ENCODE measurements at regions not wholly inside any gene's neighbourhood (a gene's known extent, or its start where the extent isn't known, plus 50 kb on each side); places are given as distances from the start of the nearest gene placed in this dataset.

GRCh38 chr3:107978131-107979055 is 112.4 kb downstream of the CD47 start:
- DNase-seq (ENCODE audit: insufficient read length, low spot score, missing footprints), result no peak

GRCh38 chr3:107977221-107978130 is 113.4 kb downstream of the CD47 start:
- H3K27ac ChIP-seq (ENCODE audit: low read depth, low read length), result no peak overlapping the region
- no peaks in the 10 kb centered on the region for H3K27me3 ChIP-seq (ENCODE audit: insufficient read depth, low read length)
- no peak overlapping the region for H2AFZ ChIP-seq (ENCODE audit: low read length)
- H3K4me1 ChIP-seq (ENCODE audit: insufficient read depth, low read length), result no peaks in the 10 kb centered on the region
- no peak for TF ChIP-seq CTCF (IDR thresholded peaks at IDR 0.05; ENCODE audit: extremely low read depth, low read depth, low read length)
- H3K36me3 ChIP-seq (ENCODE audit: insufficient read depth, low read length), result no peaks in the 10 kb centered on the region
- H3K4me3 ChIP-seq (ENCODE audit: insufficient read depth, low read length), result no peak overlapping the region
- DNase-seq (ENCODE audit: insufficient read length, low spot score, missing footprints), result no peak
- H3K9me3 ChIP-seq (ENCODE audit: low read depth, low read length), result no peaks in the 10 kb centered on the region
- no peaks in the 10 kb centered on the region for H4K20me1 ChIP-seq (ENCODE audit: insufficient read depth, low read length)
- H3K79me2 ChIP-seq (ENCODE audit: insufficient read depth, low read length), result no peaks in the 10 kb centered on the region
- no peak overlapping the region for H3K4me2 ChIP-seq (ENCODE audit: insufficient read depth, low read length)

More at GRCh38 chr3:107978131-107979055, 112.4 kb downstream of the CD47 start:
- H3K9me3 ChIP-seq (ENCODE audit: low read depth, low read length), result no peaks in the 10 kb centered on the region
- no peaks in the 10 kb centered on the region for H3K27me3 ChIP-seq (ENCODE audit: insufficient read depth, low read length)
- no peaks in the 10 kb centered on the region for H3K79me2 ChIP-seq (ENCODE audit: insufficient read depth, low read length)
- no peaks in the 10 kb centered on the region for H3K4me1 ChIP-seq (ENCODE audit: insufficient read depth, low read length)
- no peaks in the 10 kb centered on the region for H3K36me3 ChIP-seq (ENCODE audit: insufficient read depth, low read length)
- TF ChIP-seq CTCF (IDR thresholded peaks at IDR 0.05; ENCODE audit: extremely low read depth, low read depth, low read length), result no peak
- no peak overlapping the region for H3K4me3 ChIP-seq (ENCODE audit: insufficient read depth, low read length)
- H2AFZ ChIP-seq (ENCODE audit: low read length), result no peak overlapping the region
- H3K27ac ChIP-seq (ENCODE audit: low read depth, low read length), result no peak overlapping the region
- H4K20me1 ChIP-seq (ENCODE audit: insufficient read depth, low read length), result no peaks in the 10 kb centered on the region
- H3K4me2 ChIP-seq (ENCODE audit: insufficient read depth, low read length), result no peak overlapping the region

GRCh38 chr3:107976202-107976800 is 114.5 kb downstream of the CD47 start:
- Histone ChIP-seq H3K4me1 (ENCODE audit: insufficient read depth, low read length) (no peaks in the 10 kb centered on the region), H3K4me3 (ENCODE audit: insufficient read depth, low read length) (no peak overlapping the region), H2AFZ (ENCODE audit: low read length) (no peak overlapping the region), H3K79me2 (ENCODE audit: insufficient read depth, low read length) (no peaks in the 10 kb centered on the region), H3K36me3 (ENCODE audit: insufficient read depth, low read length) (no peaks in the 10 kb centered on the region), H3K27me3 (ENCODE audit: insufficient read depth, low read length) (no peaks in the 10 kb centered on the region), H3K4me2 (ENCODE audit: insufficient read depth, low read length) (no peak overlapping the region), H4K20me1 (ENCODE audit: insufficient read depth, low read length) (no peaks in the 10 kb centered on the region), H3K9me3 (ENCODE audit: low read depth, low read length) (no peaks in the 10 kb centered on the region), H3K27ac (ENCODE audit: low read depth, low read length) (no peak overlapping the region)
- no peak for TF ChIP-seq CTCF (IDR thresholded peaks at IDR 0.05; ENCODE audit: extremely low read depth, low read depth, low read length)
- no peak for DNase-seq (ENCODE audit: insufficient read length, low spot score, missing footprints)

All from osteoblast (primary cell).